ENCODE measurements at regions not wholly inside any gene's neighbourhood (a gene's known extent, or its start where the extent isn't known, plus 50 kb on each side); places are given as distances from the start of the nearest gene placed in this dataset.

GRCh38 chr10:131732631-131733127, 168.1 kb upstream of the PPP2R2D start:
- no peak overlapping the region for H3K27ac ChIP-seq (ENCODE audit: low read length)
- H3K36me3 ChIP-seq (replicated peaks; ENCODE audit: insufficient read depth, low read length), result no peaks in the 10 kb centered on the region
- no peaks in the 10 kb centered on the region for H3K9me2 ChIP-seq (replicated peaks; ENCODE audit: insufficient read depth, low read length)
- no peaks in the 10 kb centered on the region for H3F3A ChIP-seq (ENCODE audit: insufficient read depth, low read length)
- no peak for DNase-seq
- no peaks in the 10 kb centered on the region for H3K79me2 ChIP-seq (ENCODE audit: low read length)
- no peak overlapping the region for H3K4me2 ChIP-seq (ENCODE audit: low read depth, low read length)
- no peaks in the 10 kb centered on the region for H3K9me3 ChIP-seq (replicated peaks; ENCODE audit: insufficient read depth, low read length)
- H3K4me3 ChIP-seq (ENCODE audit: low read length), result no peak overlapping the region
- H3K4me1 ChIP-seq (ENCODE audit: low read length), result no peaks in the 10 kb centered on the region
- no peaks in the 10 kb centered on the region for H4K20me1 ChIP-seq (ENCODE audit: insufficient read depth, low read length)
- no peak overlapping the region for H3K9ac ChIP-seq (ENCODE audit: low read length)
- TF ChIP-seq EZH2 (optimal IDR thresholded peaks at IDR 0.05; ENCODE audit: low read depth, low read length) (no peak), CTCF (IDR thresholded peaks at IDR 0.05; ENCODE audit: low read length) (no peak), EZH2phosphoT487 (IDR thresholded peaks at IDR 0.05; ENCODE audit: low read length) (no peak)
- H3K27me3 ChIP-seq (replicated peaks; ENCODE audit: insufficient read depth, low read length), result peaks cover 5% of the 10 kb centered on the region; the same call in 1 of the 2 replicates
- H2AFZ ChIP-seq (ENCODE audit: low read length), result no peak overlapping the region

- no peaks in the 10 kb centered on the region for H3F3A ChIP-seq (ENCODE audit: insufficient read depth, low read length)
- H3K4me3 ChIP-seq (ENCODE audit: low read length), result no peak overlapping the region
- no peak overlapping the region for H2AFZ ChIP-seq (ENCODE audit: low read length)
- H3K9ac ChIP-seq (ENCODE audit: low read length), result no peak overlapping the region
- no peaks in the 10 kb centered on the region for H3K9me2 ChIP-seq (replicated peaks; ENCODE audit: insufficient read depth, low read length)
- no peaks in the 10 kb centered on the region for H3K36me3 ChIP-seq (replicated peaks; ENCODE audit: insufficient read depth, low read length)
- no peaks in the 10 kb centered on the region for H3K79me2 ChIP-seq (ENCODE audit: low read length)
- H3K27me3 ChIP-seq (replicated peaks; ENCODE audit: insufficient read depth, low read length), result peaks cover 5% of the 10 kb centered on the region; the same call in 1 of the 2 replicates
- H4K20me1 ChIP-seq (ENCODE audit: insufficient read depth, low read length), result no peaks in the 10 kb centered on the region
- no peaks in the 10 kb centered on the region for H3K9me3 ChIP-seq (replicated peaks; ENCODE audit: insufficient read depth, low read length)
- no peak overlapping the region for H3K4me2 ChIP-seq (ENCODE audit: low read depth, low read length)
- H3K4me1 ChIP-seq (ENCODE audit: low read length), result no peaks in the 10 kb centered on the region
- no peak overlapping the region for H3K27ac ChIP-seq (ENCODE audit: low read length)
- DNase-seq, result no peak
- TF ChIP-seq EZH2 (optimal IDR thresholded peaks at IDR 0.05; ENCODE audit: low read depth, low read length), result no peak
- no peak for TF ChIP-seq EZH2phosphoT487 (IDR thresholded peaks at IDR 0.05; ENCODE audit: low read length)
- no peak for TF ChIP-seq CTCF (IDR thresholded peaks at IDR 0.05; ENCODE audit: low read length)
Measured at GRCh38 chr10:131733596-131733995, 167.2 kb upstream of the PPP2R2D start.

GRCh38 chr10:131735577-131735976, 165.2 kb upstream of the PPP2R2D start:
- no peaks in the 10 kb centered on the region for H3K9me3 ChIP-seq (replicated peaks; ENCODE audit: insufficient read depth, low read length)

More at GRCh38 chr10:131735577-131735976, 165.2 kb upstream of the PPP2R2D start:
- DNase-seq, result no peak
- H3F3A ChIP-seq (ENCODE audit: insufficient read depth, low read length), result no peaks in the 10 kb centered on the region
- no peak overlapping the region for H3K9ac ChIP-seq (ENCODE audit: low read length)
- no peak for TF ChIP-seq CTCF (IDR thresholded peaks at IDR 0.05; ENCODE audit: low read length)
- TF ChIP-seq EZH2phosphoT487 (IDR thresholded peaks at IDR 0.05; ENCODE audit: low read length), result no peak
- no peak for TF ChIP-seq EZH2 (optimal IDR thresholded peaks at IDR 0.05; ENCODE audit: low read depth, low read length)
- no peak overlapping the region for H2AFZ ChIP-seq (ENCODE audit: low read length)
- 0 out of 2 replicates have a peak, but pooled peaks cover 5% of the 10 kb centered on the region for H3K27me3 ChIP-seq (replicated peaks; ENCODE audit: insufficient read depth, low read length)
- H3K79me2 ChIP-seq (ENCODE audit: low read length), result no peaks in the 10 kb centered on the region
- H3K27ac ChIP-seq (ENCODE audit: low read length), result no peak overlapping the region
- H3K9me2 ChIP-seq (replicated peaks; ENCODE audit: insufficient read depth, low read length), result no peaks in the 10 kb centered on the region
- no peak overlapping the region for H3K4me3 ChIP-seq (ENCODE audit: low read length)
- H3K36me3 ChIP-seq (replicated peaks; ENCODE audit: insufficient read depth, low read length), result no peaks in the 10 kb centered on the region
- no peaks in the 10 kb centered on the region for H3K4me1 ChIP-seq (ENCODE audit: low read length)
- H3K4me2 ChIP-seq (ENCODE audit: low read depth, low read length), result no peak overlapping the region
- H4K20me1 ChIP-seq (ENCODE audit: insufficient read depth, low read length), result no peaks in the 10 kb centered on the region

Measured in MM.1S (cell line).